Epithelial cell of prostate (primary cell): ENCODE measurements at regions not wholly inside any gene's neighbourhood (a gene's known extent, or its start where the extent isn't known, plus 50 kb on each side); places are given as distances from the start of the nearest gene placed in this dataset.

ENCODE experiments used
- DNase-seq: peaks from one replicate; pipeline ENCODE4 v3.0.0-alpha.2; 2011; ENCODE audit warnings: low read depth, low spot score
- H3K27ac ChIP-seq: fragments of 450-650 bp; 2 replicates; pipeline ENCODE4 v1.5.1; 2017; ENCODE audit warnings: mild to moderate bottlenecking

- no peak overlapping the region for H3K27ac ChIP-seq
- DNase-seq, result no peak
Measured at GRCh38 chr6:24987446-24988115, 51.8 kb upstream of the RIPOR2 start.

GRCh38 chr6:24988562-24988961, 52.8 kb upstream of the RIPOR2 start:
- no peak overlapping the region for H3K27ac ChIP-seq
- no peak for DNase-seq

DNA sequence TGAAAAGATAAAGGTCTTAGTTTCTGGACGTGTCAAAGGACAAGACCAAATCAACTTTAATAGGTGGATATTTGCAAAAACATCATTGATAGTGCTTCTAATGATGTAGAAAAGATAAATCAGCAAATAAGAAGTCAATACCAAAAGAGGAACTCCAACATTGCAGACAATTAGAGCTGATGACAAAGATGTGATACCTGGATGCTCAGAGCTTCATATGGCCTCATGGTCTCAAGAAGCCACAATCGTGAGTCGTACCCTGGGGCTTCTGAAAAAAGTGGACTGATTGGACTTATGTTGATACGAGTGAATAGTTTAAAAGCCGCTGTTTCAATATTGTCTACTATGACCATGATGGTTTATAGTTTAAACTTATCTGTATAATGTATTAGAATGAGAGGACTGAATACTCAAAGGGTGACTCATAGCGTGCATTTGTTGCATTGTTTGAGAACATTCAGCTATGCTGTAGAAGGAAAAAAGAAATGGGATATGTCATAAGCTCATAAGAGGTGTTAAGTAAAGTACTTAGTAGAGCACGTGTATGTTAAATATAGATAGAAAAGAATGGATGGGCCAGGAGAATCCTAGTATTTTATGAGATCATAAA, 54.6 kb upstream of the RIPOR2 start:
- DNase-seq, result no peak

DNA sequence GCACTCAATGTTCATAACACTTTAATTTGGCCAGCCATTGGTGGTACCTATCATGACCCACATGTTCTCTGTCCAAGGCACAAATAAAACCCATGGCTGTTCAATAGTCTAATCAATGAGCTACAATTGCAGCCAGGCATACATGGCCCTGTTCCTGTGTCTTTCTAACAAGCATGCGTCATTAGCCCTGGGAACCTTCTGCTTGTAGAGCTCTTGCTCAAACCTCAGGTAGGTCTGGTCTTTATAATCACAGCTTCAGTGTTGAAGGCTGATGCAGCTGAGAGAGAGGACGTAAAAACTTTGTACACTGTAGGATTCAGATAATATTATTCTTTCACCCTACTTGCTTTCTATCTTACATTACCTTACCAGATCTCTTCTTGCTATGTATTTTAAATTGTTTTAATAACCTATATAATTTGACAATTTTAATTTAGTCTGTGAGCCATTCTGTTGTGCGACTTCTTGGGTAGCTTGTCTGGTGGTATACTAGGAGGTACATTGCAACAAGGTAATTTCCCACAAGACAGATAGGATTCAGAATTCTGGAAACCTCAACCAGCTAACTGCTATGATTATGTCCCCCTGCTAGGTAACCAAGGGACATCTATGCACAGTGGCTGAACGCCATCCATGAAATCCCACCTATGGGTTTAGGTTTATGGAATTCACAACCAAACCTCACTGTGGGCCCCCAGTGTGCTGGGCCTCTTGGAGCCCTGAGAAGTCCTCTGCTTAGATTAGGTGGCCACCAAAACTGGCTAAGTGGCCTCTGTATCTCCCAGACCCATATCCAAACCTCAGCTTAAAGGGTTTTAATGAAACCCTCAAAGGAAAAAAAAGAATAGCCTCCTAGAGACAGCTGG, 55.4 kb upstream of the RIPOR2 start:
- H3K27ac ChIP-seq, result no peak overlapping the region
- DNase-seq, result no peak

More for the DNA sequence above, 54.6 kb upstream of the RIPOR2 start:
- no peak overlapping the region for H3K27ac ChIP-seq

DNA sequence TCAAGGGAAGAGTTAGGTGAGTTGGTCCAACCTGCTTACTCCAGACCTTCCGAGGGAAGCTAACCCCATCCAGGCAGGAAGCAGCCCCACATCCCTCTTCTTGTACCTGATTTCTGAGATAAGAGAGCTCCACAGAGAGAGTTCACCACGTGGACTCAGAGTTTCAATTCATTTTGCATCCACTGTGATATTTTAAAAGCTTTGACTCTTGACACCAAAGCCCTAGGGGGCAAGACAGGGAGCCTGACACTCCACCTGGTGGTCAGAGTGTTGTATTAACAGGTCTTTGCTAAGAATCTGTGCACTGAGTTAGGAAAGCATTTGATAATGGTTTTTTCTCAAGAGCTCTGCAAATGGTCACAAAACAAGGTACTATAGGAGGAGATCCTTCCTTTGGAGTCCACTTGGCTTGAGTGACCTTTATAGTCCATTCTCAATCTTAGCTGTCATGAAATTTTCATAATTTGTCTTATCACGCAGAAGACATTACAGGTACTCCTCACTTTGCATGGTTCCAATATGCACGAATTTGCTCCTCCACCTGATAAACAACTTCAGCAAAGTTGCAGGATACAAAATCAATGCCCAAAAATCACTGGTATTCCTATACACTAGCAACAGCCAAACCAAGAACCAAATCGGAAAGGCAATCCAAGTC, 56.2 kb upstream of the RIPOR2 start:
- H3K27ac ChIP-seq, result no peak overlapping the region
- no peak for DNase-seq

DNA sequence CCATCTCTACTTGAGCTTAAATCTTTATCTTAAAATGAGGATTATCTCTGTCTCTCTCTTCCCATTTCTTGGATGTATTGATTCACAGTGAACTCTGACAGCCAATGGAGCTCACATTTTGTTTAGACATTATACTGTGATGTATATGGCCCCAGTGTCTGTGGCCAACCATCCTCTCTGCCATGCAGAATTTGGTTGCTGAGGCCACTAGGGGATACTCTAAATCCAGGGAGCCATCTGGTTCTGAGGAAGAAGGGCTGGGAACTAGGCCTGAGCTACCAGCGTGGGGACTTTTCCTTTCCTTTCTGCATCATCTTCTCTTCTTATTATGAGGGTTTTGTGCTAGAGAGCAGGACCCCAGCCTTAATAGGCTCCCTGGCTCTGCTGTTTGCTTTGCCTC, 59.1 kb upstream of the RIPOR2 start:
- no peak overlapping the region for H3K27ac ChIP-seq
- no peak for DNase-seq

DNA sequence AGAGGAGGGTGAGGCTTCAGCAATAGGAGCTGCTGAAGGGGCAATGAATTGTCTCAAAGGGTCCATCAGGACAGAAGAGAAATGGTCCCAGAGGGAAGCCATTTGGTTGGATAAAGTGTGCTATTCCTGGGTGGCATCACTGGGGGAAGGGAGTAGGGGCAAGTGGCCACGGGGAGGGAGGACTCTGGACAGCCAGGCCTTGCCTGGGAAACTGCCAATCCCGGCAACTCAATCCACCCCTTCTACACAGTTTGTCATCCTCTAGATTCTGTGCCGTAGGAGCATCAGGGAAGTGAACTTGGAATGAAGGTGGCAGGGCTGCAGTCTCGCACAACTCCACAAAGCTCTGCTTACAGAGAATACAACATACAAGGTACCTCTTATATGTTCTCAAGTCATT, 59.5 kb upstream of the RIPOR2 start:
- H3K27ac ChIP-seq, result no peak overlapping the region

DNA sequence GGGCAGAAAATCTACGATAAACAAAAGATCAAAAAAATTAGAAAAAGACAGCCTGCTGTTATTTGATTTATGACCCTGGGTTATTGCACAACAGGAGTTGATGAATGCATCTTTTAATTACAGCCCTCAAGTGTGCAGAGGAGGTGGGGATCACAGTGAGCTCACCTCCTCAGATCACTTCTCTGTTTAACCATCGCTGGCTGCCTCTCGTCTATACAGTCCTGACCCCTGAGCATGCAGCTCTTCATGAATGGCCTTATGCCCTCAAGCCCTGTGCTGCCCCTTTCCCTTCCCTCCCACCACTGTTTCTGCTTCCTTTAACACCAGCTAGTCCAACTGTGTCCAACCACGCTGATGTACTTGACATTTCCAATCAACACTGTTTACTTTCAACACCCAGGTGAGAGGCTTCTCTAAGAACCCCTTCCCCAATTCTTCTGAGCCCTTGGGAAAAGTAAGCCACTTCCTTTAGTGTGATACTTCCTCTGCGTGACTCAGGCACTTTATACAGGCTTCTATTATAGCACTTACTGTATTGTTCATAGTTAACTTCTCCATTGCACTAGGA, 60.6 kb upstream of the RIPOR2 start:
- no peak overlapping the region for H3K27ac ChIP-seq
- no peak for DNase-seq

More for the DNA sequence above, 59.5 kb upstream of the RIPOR2 start:
- no peak for DNase-seq

DNA sequence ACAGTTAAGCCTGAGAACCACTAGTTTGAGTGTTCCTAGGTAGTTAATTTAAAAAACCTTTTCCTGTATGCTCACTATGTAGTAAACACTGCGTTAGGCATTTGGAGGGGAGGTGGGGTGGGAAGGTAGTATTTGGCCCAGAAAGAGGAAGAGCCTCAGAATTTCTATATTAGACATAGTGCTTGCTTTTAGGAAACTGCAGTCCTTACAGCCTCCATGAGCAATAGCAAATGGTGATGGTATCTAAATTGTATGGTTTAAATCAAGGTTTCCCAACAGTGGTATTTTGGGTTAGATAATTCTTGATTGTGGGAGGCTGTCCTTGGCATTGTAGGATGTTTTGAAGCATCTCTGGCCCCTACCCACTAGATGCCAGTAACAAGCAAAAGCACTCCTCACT, 61.5 kb upstream of the RIPOR2 start:
- no peak overlapping the region for H3K27ac ChIP-seq
- DNase-seq, result no peak

DNA sequence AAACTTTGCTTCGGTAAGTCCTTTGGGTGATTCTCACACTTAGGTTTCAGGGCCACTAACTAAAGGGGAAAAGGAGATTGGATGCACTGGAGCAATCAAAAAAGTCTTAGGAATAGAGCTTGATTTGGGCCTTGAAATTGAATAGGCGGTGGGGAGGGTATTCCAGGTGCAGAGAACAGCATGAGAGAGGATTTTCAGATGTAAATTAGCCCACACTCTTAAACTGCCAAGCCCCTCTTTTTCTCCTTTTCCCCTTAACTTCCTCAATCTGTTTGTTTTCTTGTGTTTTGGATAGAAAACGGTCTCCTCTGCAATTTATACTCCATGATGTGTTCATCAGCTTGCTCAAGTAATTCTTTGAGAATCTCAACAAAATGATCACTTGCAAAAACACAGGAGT, 62.1 kb upstream of the RIPOR2 start:
- H3K27ac ChIP-seq, result no peak overlapping the region
- DNase-seq, result no peak

- H3K27ac ChIP-seq, result no peak overlapping the region
- DNase-seq, result no peak
Measured at GRCh38 chr6:25002326-25003091, 66.7 kb upstream of the RIPOR2 start.

DNA sequence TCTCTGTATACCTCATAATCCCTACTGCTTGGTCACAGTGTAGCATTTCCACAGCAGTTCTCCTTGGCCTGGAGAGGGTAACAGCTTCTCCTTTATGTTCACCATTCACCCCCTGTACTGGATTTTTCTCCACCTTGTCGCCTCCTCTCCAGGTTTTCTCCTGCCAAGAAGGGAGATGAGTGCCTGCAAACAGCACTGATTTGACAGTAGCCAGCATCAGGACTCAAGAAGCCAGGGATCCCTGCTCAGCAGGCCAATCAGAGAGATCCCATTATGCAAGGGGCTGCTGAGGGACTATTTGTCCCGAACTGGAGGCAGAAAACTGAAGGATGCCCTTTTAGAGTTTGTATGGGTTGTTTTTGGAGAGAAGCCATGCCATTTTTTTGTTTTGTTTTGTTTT, 68.6 kb upstream of the RIPOR2 start:
- no peak for DNase-seq
- no peak overlapping the region for H3K27ac ChIP-seq

DNA sequence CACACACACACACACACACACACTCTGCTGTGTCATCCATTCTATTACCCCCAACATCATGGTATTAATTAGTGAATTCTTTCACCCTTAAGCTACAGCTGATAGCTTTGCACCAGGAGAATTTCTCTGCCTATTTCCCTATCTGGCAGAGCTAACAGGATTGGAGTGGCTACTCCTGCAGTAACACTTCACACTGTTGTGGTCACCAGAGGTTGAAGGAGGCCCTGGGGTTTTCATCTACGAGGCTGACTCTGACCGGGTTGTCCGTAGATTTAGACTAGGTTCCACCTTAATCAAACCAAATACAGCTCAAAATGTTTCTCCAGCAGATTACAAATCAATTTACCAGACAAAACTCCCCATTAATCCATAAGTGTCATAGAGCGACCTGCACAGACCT, 69.2 kb upstream of the RIPOR2 start:
- H3K27ac ChIP-seq, result no peak overlapping the region
- DNase-seq, result no peak

DNA sequence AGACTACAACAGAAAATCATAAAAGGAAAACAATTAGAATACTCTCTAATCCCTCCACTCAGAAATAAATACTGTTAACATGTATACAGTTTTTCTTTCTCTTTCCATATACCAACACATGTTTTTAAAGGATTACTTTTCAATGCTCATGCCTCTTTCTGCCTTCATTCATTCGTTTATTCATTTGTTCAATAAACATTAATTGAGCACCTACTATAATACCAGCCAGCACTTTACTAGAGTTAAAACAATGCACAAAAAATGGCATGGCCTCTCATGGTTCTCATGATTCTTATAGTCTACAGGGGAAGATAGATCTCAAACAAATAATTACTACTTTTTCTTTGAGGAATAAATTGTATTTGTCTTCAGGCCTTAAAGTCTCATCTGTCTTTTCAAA, 70.3 kb upstream of the RIPOR2 start:
- DNase-seq, result no peak
- peak overlapping the region; percentile 82 for H3K27ac ChIP-seq

- peak overlapping the region; percentile 82 for H3K27ac ChIP-seq
- peak; percentile 46 for DNase-seq
Measured at GRCh38 chr6:25006565-25007001, 70.8 kb upstream of the RIPOR2 start.

GRCh38 chr6:25007269-25007699, 71.5 kb upstream of the RIPOR2 start:
- DNase-seq, result no peak
- H3K27ac ChIP-seq, result peak overlapping the region; percentile 82

DNA sequence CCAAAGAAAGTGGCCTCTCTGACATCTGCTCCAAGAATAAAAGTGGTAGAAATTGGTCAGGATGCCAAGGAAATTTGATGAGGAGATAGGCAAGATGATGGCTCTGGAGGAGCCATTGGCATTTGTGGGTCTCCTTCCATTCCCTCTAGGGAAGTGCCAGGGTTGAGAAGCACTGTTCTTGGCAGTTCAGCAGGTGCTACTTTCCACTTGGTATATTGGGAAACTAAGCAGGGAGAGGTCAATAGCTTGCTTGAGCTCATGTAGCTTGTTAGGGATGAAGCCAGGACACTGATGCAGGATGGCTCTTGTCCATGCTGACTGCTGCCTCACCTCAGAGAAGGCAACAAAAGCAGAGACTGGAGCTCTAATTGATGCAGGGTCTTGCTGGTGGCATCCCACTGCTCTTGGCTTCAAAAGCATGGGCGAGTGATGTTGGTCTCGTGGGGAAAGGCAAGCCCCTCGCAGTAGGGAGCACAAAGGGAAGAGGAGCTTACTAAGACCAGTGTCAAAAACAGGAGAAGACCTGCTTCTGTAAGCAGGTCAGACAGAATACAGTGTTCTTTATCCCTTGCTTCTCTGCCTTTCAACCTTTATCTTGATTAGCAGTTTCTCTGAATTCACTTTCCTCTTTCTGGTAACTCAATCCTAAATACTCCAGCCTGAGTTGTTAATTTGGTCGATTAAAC, 73.1 kb upstream of the RIPOR2 start:
- no peak overlapping the region for H3K27ac ChIP-seq
- DNase-seq, result no peak

- DNase-seq, result no peak
- H3K27ac ChIP-seq, result no peak overlapping the region
Measured at GRCh38 chr6:25009393-25009710, 73.6 kb upstream of the RIPOR2 start.

DNA sequence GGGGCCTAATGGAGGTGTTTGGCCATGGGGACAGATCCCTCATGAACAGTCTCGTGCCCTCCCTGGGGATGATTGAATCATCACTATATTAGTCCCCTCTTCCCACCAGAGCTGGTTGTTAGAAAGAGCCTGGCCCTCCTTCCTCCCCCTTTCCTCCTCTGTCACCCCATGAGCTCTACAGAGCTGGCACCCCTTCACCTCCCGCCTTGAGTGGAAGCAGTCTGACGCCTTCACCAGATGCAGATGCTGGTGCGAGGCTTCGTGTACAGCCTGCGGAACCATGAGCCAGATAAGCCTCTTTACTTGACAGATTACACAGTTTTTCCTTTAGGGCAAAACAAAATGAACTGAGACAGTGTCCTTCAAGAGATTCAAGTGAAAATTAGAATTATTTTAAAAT, 74.4 kb upstream of the RIPOR2 start:
- no peak for DNase-seq
- no peak overlapping the region for H3K27ac ChIP-seq
